Hematopoietic multipotent progenitor cell treated with erythropoietin and hydrocortisone succinate and interleukin-3 and kit ligand, for 6 days (in vitro differentiated cells): ENCODE measurements at regions not wholly inside any gene's neighbourhood (a gene's known extent, or its start where the extent isn't known, plus 50 kb on each side); places are given as distances from the start of the nearest gene placed in this dataset.
"Not testable (repeated sequence)": the region's sequence is repeated elsewhere in the genome, so short reads cannot be mapped to it uniquely, and the experiment has no call there.

Experiments
- DNase-seq: peaks from one replicate; pipeline ENCODE4 v3.0.0-alpha.2; 2015

- no peak for DNase-seq
Observed at GRCh38 chr1:22320587-22321344, 130.9 kb upstream of the ZBTB40 start.

DNA sequence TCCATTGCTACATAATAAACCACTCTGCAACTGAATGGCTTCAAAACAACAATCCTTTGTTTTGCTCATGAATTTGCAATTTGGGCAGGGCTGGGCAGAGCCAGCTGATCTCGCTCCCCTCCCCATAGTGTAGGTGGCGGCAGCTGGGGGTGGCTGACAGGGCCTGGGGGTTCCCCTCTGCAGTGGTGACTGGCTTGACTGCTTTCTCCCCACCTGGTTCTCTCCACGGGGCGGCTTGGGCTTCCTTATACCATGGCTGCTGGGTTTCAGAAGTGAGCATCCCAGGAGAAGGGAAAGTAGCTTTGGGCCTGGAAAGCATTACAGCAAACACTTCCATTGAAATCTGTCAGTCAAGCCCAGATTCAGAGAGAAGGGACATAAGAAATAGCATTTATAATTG lies 129.7 kb upstream of the ZBTB40 start:
- no peak for DNase-seq

DNA sequence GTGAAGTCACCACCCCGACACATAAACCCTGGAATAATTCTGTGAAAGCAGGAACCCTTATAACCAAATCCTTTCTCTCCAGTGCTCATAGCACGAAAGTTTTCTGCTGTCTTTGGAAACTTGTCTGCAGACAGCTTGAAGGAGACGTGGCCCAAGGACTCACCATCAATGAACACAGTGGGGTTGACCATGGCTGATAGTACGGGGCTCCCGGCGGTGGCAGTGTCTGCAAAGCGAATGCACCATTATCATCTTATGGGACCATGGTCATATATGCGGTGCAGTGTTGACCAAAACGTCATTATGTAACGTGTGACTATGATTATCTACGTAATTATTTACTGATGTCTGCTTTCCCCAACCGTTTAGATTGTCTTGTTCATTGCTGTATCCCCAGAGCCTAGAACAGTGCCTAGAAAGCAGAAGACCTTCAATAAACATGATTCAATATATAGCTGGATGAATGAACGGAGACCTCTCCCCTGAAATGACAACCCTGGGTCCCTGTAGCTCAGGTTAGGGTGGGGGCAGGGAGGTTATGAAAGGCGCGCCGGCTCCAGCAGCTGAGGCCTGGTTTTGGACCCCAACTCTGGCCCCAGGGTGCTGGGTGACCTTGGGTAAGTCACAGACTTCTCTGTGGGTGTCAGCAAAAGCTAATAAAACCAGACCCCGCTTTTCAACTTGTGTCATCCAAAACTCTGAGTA lies 128.4 kb upstream of the ZBTB40 start:
- DNase-seq: no peak

- DNase-seq: no peak
Observed at GRCh38 chr1:22323846-22324504, 127.7 kb upstream of the ZBTB40 start.

GRCh38 chr1:22325531-22326371 lies 125.9 kb upstream of the ZBTB40 start:
- DNase-seq: no peak

DNA sequence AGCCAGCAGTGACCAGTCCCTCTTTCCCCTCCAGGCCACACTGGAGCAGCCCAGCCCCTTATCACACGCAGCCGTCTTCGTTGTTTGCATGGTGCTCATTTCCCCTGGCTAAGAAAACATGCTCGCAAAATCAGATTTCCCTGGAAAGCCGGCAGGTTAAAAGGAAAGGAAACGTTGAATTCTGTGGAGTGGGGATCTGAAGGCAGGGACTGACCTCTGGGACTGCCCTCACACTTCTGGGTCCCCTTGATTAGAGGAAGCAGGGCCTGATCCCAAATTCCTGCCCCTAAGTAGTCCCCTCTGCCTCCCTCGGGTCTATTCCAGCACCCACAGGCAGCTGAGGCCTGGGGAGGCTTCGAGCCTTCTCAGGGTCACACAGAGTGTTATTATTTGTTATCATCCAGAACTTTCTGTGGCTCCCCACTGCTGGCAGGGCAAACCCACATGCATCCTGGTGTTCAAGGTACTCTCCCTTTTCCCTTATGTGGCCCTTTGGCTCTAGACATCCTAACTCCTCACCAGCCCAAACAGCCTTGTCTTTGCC lies 125.2 kb upstream of the ZBTB40 start:
- DNase-seq: no peak

GRCh38 chr1:22326931-22327330 lies 124.7 kb upstream of the ZBTB40 start:
- DNase-seq: no peak

GRCh38 chr1:22327411-22327810 lies 124.2 kb upstream of the ZBTB40 start:
- no peak for DNase-seq

GRCh38 chr1:22328331-22329147 lies 123.1 kb upstream of the ZBTB40 start:
- DNase-seq: no peak

- DNase-seq: no peak
Observed at GRCh38 chr1:22329148-22329515, 122.5 kb upstream of the ZBTB40 start.

- no peak for DNase-seq
Observed at GRCh38 chr1:22330092-22330759, 121.4 kb upstream of the ZBTB40 start.

- no peak for DNase-seq
Observed at GRCh38 chr1:22330760-22331119, 120.9 kb upstream of the ZBTB40 start.

DNA sequence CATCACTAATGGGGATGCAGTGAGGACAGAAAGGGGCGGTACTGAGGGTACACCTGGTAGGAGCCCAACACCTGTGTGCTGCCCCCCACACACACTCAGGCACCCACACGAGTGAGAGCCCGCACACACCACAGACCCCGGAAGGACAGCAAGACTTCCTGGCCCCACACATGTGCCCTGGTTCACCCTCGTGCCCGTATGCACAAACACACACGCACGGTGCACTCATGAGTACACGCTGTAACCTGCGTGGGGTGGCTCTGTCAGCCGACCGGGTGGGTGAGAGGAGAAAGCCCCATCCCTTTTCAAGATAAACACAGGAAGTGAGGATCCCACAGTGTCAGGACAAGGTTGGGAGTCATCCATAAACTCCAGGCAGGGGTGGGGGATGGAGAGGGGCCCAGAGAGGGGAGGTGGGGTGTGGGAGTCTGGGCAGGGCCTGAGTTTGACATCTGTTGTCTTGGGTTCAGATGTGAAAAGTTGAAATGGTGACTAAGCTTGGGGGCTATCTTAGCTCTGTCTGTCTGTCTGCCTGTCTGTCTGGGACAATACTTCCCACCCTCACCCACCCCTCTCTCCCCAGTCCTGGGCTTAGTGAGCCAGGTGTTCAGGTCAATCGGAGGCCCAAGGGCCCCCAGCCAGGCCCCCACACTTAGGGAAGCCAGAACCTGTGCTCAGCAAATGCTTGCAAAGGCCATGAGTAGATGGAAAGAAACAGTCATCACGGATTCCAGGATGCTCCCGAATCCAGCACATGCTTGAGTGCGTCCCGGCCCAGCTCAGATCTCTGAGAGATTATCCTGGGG lies 119.8 kb upstream of the ZBTB40 start:
- no peak for DNase-seq

GRCh38 chr1:22332424-22332717 lies 119.3 kb upstream of the ZBTB40 start:
- DNase-seq: no peak

DNA sequence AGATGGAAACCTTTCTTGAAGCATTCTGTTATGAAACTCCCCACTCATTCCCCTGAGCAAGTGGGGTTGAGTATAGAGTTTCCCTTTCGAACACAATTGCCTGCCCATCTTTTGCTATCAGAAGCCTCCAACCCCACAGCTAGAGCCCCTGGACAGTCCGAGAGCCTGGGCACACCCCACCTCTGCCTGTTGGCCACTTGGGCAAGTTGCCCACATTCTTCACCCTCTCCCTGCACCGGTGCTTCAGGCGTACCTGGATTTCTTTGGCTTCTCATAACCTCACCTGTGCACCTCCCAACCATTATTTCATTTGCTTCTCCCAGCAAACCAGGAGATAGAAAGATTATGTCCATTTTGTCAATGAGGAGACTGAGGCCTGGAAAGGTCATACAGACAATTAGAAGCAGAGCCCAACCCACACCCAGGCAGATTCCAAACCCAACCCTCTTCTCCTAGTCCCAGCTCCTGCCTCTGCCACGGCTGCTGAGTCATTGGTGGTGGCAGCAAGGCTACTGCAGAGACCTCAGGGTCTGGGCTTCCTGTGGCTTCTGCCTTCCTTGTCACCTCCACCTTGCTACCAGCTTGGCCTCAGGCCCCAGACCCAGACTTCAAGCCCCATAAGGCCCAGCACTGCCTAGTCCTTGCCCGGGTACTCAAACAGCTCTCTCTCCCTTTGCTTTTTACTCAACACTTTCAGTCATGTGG lies 118.7 kb upstream of the ZBTB40 start:
- no peak for DNase-seq

- no peak for DNase-seq
Observed at GRCh38 chr1:22333516-22334121, 118.0 kb upstream of the ZBTB40 start.

DNA sequence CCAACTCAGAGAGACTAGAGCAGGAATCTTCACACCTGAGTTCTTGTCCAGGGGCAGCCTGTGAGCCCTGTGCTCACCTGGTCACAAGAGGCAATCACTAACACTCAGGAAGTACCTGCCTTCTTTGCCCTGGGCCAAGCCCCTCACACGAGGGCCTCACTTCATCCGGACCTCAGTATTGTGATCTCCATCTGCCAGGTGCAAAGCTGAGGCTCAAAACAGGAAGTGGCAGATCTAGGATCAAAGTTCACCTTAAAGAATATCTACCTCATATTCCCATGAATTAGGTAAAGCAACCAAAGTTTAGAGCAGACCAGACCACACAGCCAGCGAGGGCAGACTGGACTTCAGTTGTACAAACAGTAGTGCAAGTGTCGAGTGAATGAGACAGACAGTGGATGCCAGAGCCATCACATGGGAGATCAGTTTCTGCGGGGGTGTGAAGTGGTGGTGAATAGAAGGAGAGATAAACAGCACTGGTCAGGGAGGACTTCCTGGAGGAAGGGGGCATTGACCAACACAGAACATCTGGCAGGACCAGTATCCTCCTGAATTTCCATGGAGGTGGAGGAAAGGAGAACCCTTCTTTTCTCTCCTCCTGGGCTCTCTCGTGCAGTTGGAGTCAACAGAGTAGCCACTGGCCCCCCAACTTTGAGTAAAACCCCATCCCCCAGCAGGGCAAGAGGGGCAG lies 116.6 kb upstream of the ZBTB40 start:
- no peak for DNase-seq

DNA sequence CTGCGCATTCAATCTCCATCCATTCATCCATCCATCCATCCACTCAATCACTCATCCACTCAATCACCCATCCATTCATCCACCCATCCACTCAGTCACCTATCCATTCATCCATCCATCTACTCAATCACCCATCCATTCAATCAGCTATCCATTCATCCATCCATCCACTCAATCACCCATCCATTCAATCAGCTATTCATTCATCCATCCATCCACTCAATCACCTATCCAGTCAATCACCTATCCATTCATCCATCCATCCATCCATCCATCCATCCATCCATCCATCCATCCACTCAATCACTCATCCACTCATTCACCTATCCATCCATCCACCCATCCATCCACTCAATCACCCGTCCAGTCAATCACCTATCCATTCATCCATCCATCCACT lies 115.4 kb upstream of the ZBTB40 start:
- DNase-seq: not testable (repeated sequence)
